ENCODE measurements at regions not wholly inside any gene's neighbourhood (a gene's known extent, or its start where the extent isn't known, plus 50 kb on each side); places are given as distances from the start of the nearest gene placed in this dataset.

DNA sequence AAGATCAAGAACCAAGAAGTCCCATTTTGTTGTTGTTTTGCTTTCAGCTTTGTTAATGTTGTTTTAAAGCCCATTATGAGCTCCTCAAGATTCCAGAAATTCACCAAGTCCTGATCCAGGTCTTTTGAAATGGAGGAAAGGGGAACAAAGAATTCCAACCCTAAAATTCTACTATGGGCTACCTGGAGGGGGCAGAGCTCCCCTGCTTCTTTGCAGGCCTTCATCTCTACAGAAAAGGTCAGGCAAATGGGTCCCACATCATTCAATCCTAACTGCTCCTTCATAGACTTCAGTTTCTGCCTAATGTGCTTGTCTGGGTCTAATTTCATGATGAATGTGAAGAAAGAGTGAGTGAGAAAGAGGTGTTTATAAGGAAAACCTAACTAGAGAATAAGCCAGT, 375.5 kb downstream of the TOX3 start:
- TF ChIP-seq, protein P1, sequence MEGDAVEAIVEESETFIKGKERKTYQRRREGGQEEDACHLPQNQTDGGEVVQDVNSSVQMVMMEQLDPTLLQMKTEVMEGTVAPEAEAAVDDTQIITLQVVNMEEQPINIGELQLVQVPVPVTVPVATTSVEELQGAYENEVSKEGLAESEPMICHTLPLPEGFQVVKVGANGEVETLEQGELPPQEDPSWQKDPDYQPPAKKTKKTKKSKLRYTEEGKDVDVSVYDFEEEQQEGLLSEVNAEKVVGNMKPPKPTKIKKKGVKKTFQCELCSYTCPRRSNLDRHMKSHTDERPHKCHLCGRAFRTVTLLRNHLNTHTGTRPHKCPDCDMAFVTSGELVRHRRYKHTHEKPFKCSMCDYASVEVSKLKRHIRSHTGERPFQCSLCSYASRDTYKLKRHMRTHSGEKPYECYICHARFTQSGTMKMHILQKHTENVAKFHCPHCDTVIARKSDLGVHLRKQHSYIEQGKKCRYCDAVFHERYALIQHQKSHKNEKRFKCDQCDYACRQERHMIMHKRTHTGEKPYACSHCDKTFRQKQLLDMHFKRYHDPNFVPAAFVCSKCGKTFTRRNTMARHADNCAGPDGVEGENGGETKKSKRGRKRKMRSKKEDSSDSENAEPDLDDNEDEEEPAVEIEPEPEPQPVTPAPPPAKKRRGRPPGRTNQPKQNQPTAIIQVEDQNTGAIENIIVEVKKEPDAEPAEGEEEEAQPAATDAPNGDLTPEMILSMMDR (IDR thresholded peaks at IDR 0.05), result no peak
- no peak for TF ChIP-seq POLR2AphosphoS5 (IDR thresholded peaks at IDR 0.05; ENCODE audit: insufficient read depth in 1 of 2, low read depth in 1 of 2)

Measured in vagina (tissue), 2 donors.